ENCODE measurements at regions not wholly inside any gene's neighbourhood (a gene's known extent, or its start where the extent isn't known, plus 50 kb on each side); places are given as distances from the start of the nearest gene placed in this dataset.

DNA sequence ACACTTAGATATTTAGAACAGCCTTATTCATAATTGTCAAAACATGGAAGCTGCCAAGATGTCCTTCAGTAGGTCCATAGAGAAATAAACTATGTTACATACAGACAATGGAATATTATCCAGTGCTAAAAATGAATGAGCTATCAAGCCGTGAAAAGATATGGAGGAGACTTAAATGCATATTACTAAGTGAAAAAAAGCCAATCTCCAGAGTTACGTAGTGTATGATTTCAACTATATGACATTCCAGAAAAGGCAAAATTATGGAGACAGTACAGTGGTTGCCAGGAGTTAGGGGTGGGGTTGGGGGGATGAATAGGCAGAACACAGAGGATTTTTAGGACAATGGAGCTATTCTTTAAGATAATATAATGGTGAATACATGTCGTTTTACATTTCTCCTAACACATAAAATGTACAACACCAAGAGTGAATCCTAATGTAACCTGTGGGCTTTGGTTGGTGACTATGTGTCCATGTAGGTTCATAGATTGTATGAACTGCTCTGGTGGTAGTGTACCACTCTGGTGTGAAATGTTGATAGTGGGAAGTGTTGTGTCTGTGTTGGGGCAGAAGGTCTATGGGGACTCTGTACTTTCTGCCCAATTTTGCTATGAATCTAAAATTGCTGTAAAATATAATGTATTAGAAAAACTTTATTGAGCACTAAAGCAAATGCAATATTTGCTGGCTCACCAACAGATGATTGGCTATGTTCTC, 122.6 kb downstream of the USP22 start:
- 64 to 74% (median 70%) methylated on average over 3 of the region's 3 CpGs for WGBS, 4 donors
- intact Hi-C loops (cut with DNase I), result no loop called here
- Histone ChIP-seq H3K27ac (no peak overlapping the region), H3K4me1 (replicated peaks in 1 of 2) (peaks cover 0 to 3% of the 10 kb centered on the region in 2 donors), H3K27me3 (no peaks in the 10 kb centered on the region), H3K4me3 (no peak overlapping the region), H3K36me3 (replicated peaks in 1 of 2) (no peaks in the 10 kb centered on the region), H3K9me3 (replicated peaks in 1 of 3) (no peaks in the 10 kb centered on the region)
- TF ChIP-seq CTCF (IDR thresholded peaks at IDR 0.05), result no peak
- no peak for TF ChIP-seq POLR2A (IDR thresholded peaks at IDR 0.05)
- no peak for DNase-seq

- Histone ChIP-seq H3K9me3 (replicated peaks in 1 of 3) (no peaks in the 10 kb centered on the region), H3K27me3 (no peaks in the 10 kb centered on the region), H3K36me3 (replicated peaks in 1 of 2) (no peaks in the 10 kb centered on the region), H3K4me3 (no peak overlapping the region), H3K4me1 (replicated peaks in 1 of 2) (peaks cover 0 to 3% of the 10 kb centered on the region in 2 donors), H3K27ac (no peak overlapping the region)
- intact Hi-C loops (cut with DNase I), result no loop called here
- WGBS, 4 donors, result 40 to 50% (median 44%) methylated on average over 1 of the region's 1 CpG
- no peak for DNase-seq
- TF ChIP-seq CTCF (IDR thresholded peaks at IDR 0.05) (no peak), POLR2A (IDR thresholded peaks at IDR 0.05) (no peak)
Measured at GRCh38 chr17:20920815-20921199, 122.0 kb downstream of the USP22 start.

- H3K27ac ChIP-seq, result peak overlapping the region in 1 of 5 donors; percentile 36
- peaks cover 0 to 3% of the 10 kb centered on the region in 2 donors for H3K4me1 ChIP-seq (replicated peaks in 1 of 2)
- H3K4me3 ChIP-seq, result no peak overlapping the region
- DNase-seq, result peak in 1 of 7 donors; percentile 19
- intact Hi-C loops (cut with DNase I), result no loop called here
- H3K9me3 ChIP-seq (replicated peaks in 1 of 3), result no peaks in the 10 kb centered on the region
- H3K27me3 ChIP-seq, result no peaks in the 10 kb centered on the region
- TF ChIP-seq CTCF (IDR thresholded peaks at IDR 0.05) (no peak), POLR2A (IDR thresholded peaks at IDR 0.05) (no peak)
- H3K36me3 ChIP-seq (replicated peaks in 1 of 2), result no peaks in the 10 kb centered on the region
- 82 to 91% (median 86%) methylated on average over 1 of the region's 1 CpG for WGBS, 4 donors
Measured at GRCh38 chr17:20922128-20922670, 120.6 kb downstream of the USP22 start.

DNA sequence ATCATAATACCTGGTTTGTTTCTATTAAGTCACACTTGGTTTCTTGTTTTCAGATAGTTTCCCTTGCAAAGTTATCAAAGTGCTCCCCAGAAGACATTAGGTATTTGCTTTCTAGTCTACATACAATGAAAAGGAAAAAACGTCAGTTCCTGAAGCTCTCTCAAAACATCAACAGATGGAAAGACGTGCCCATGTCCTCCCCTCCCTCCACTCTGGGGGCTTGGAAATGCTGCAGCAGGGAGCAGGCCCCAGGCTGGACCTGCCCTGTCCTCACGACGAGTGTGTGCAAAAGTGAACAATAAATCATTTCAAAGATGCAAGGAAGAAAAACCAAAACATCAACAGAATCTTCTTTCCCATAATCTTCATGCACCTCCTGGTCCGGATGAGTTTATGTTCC, 118.5 kb downstream of the USP22 start:
- no peak for DNase-seq
- no peak for TF ChIP-seq CTCF (IDR thresholded peaks at IDR 0.05)
- no peak for TF ChIP-seq POLR2A (IDR thresholded peaks at IDR 0.05)
- H3K4me1 ChIP-seq (replicated peaks in 1 of 2), result peaks cover 0 to 3% of the 10 kb centered on the region in 2 donors
- 50 to 70% (median 65%) methylated on average over 5 of the region's 5 CpGs for WGBS, 4 donors
- intact Hi-C loops (cut with DNase I), result no loop called here
- H3K27ac ChIP-seq, result no peak overlapping the region
- H3K36me3 ChIP-seq (replicated peaks in 1 of 2), result no peaks in the 10 kb centered on the region
- no peaks in the 10 kb centered on the region for H3K27me3 ChIP-seq
- no peaks in the 10 kb centered on the region for H3K9me3 ChIP-seq (replicated peaks in 1 of 3)
- no peak overlapping the region for H3K4me3 ChIP-seq

Measured in adrenal gland (tissue), 9 donors.